Transverse colon (tissue), 4 donors: ENCODE measurements at regions not wholly inside any gene's neighbourhood (a gene's known extent, or its start where the extent isn't known, plus 50 kb on each side); places are given as distances from the start of the nearest gene placed in this dataset.

Experiments
- DNase-seq: peaks from one replicate; pipeline ENCODE4 v3.0.0-alpha.2; 2019
- H3K27ac ChIP-seq, 4 donors: fragments of 200-600 bp; sonication (generic); 2 replicates each; pipeline ENCODE4 v1.5.1; 2016 to 2018; ENCODE audit warnings: inconsistent platforms in 4 of 4
- H3K27me3 ChIP-seq: fragments of 200-600 bp; sonication (generic); 2 replicates; pipeline ENCODE4 v1.5.1; 2017; ENCODE audit warnings: inconsistent platforms
- H3K36me3 ChIP-seq, 4 donors: fragments of 200-600 bp; sonication (generic); 2 replicates each; pipeline ENCODE4 v1.5.1; 2017 to 2019; ENCODE audit warnings: inconsistent platforms in 4 of 4
- H3K4me1 ChIP-seq, 4 donors: fragments of 200-600 bp; sonication (generic); 2 replicates each; pipeline ENCODE4 v1.5.1; 2017 to 2020; ENCODE audit warnings: inconsistent platforms in 4 of 4
- H3K4me3 ChIP-seq, 4 donors: fragments of 200-600 bp; sonication (generic); 1 replicate in 1 of 4; 2 replicates in 3 of 4; pipeline versions ENCODE4 v1.5.1 to v1.6.1; 2017 to 2019; ENCODE audit warnings: inconsistent platforms in 4 of 4
- H3K9me3 ChIP-seq, 2 donors: fragments of 200-600 bp; sonication (generic); 2 replicates each; pipeline ENCODE4 v1.5.1; 2017 to 2019; ENCODE audit warnings: inconsistent platforms in 2 of 2
- CTCF ChIP-seq, 5 experiments: fragments of 200-600 bp in 3 of 5; fragments of 450-650 bp in 2 of 5; sonication (generic) in 3 of 5; IDR thresholded peaks; 1 replicate in 2 of 5; 2 replicates in 3 of 5; pipeline ENCODE4 v1.5.1; 2016 to 2017; ENCODE audit warnings: antibody characterized with exemption in 5 of 5, inconsistent platforms in 3 of 5, mild to moderate bottlenecking in 2 of 5, moderate library complexity in 1 of 5
- EP300 ChIP-seq: sonication (generic); formaldehyde crosslinking; IDR thresholded peaks from one replicate; pipeline ENCODE4 v1.6.1; 2017; ENCODE audit warnings: antibody characterized with exemption, low read depth
- POLR2A ChIP-seq: fragments of 450-650 bp; IDR thresholded peaks from one replicate; pipeline ENCODE4 v1.6.1; 2016; ENCODE audit warnings: antibody characterized with exemption, mild to moderate bottlenecking, moderate library complexity
- POLR2AphosphoS5 ChIP-seq, 3 donors: sonication (generic); formaldehyde crosslinking; IDR thresholded peaks; one replicate each; pipeline ENCODE4 v1.6.1; 2016; ENCODE audit warnings: antibody characterized with exemption in 3 of 3
- WGBS, 2 donors: methylation state at CpG; one replicate each; pipeline ENCODE4 v1.1.5; 2018; ENCODE audit warnings: low coverage in 1 of 2; 5-methylcytosine and 5-hydroxymethylcytosine counted together
- in situ Hi-C, 4 donors: fragments of 200-750 bp; cut with MboI; loops; one replicate each; pipeline versions ENCODE4 v1.15.0 to v1.15.1; 2017; ENCODE audit warnings: low sequenced_read_pairs in 3 of 4, low pct_ligation_motif_present in 1 of 4, low pct_unique_long_range_greater_than_20kb in 1 of 4
- intact Hi-C: fragments of 100-400 bp; cut with DNase I; formaldehyde crosslinking; loops from one replicate; pipeline ENCODE4 v1.15.1; 2023; ENCODE audit warnings: low total_unique reads

GRCh38 chr17:15124264-15124595 lies 140.9 kb downstream of the PMP22 start:
- Histone ChIP-seq H3K27me3 (peaks cover 22% of the 10 kb centered on the region), H3K36me3 (no peaks in the 10 kb centered on the region), H3K27ac (no peak overlapping the region), H3K4me1 (no peaks in the 10 kb centered on the region), H3K4me3 (no peak overlapping the region), H3K9me3 (no peaks in the 10 kb centered on the region)
- no peak for TF ChIP-seq POLR2A
- TF ChIP-seq EP300, result no peak
- TF ChIP-seq CTCF (IDR thresholded peaks at IDR 0.05), result no peak
- TF ChIP-seq POLR2AphosphoS5 (IDR thresholded peaks at IDR 0.05), result no peak
- intact Hi-C loops (no loop called here), in situ Hi-C loops (no loop called here)
- WGBS, 2 donors, result 53 to 57% methylated on average over 2 of the region's 2 CpGs
- no peak for DNase-seq

GRCh38 chr17:15123593-15124263 lies 141.4 kb downstream of the PMP22 start:
- TF ChIP-seq EP300 (no peak), POLR2A (no peak), POLR2AphosphoS5 (IDR thresholded peaks at IDR 0.05) (no peak), CTCF (IDR thresholded peaks at IDR 0.05) (no peak)
- intact Hi-C loops (no loop called here), in situ Hi-C loops (no loop called here)
- H3K36me3 ChIP-seq, result no peaks in the 10 kb centered on the region
- H3K27ac ChIP-seq, result no peak overlapping the region
- H3K9me3 ChIP-seq, result no peaks in the 10 kb centered on the region
- 40 to 78% methylated on average over 1 to 5 of the region's 5 CpGs for WGBS, 2 donors
- DNase-seq, result no peak
- H3K27me3 ChIP-seq, result peaks cover 22% of the 10 kb centered on the region
- no peaks in the 10 kb centered on the region for H3K4me1 ChIP-seq
- H3K4me3 ChIP-seq, result no peak overlapping the region

GRCh38 chr17:15122857-15123256 lies 142.3 kb downstream of the PMP22 start:
- in situ Hi-C loops, result no loop called here
- 46 to 57% methylated on average over 4 of the region's 4 CpGs for WGBS, 2 donors
- intact Hi-C loops, result no loop called here
- Histone ChIP-seq H3K9me3 (no peaks in the 10 kb centered on the region), H3K27ac (no peak overlapping the region), H3K4me1 (no peaks in the 10 kb centered on the region), H3K4me3 (no peak overlapping the region), H3K27me3 (peaks cover 22% of the 10 kb centered on the region), H3K36me3 (no peaks in the 10 kb centered on the region)
- TF ChIP-seq CTCF (IDR thresholded peaks at IDR 0.05) (no peak), POLR2AphosphoS5 (IDR thresholded peaks at IDR 0.05) (no peak), POLR2A (no peak)
- no peak for DNase-seq

- peaks cover 22% of the 10 kb centered on the region for H3K27me3 ChIP-seq
- intact Hi-C loops, result no loop called here
- 67 to 87% methylated on average over 2 of the region's 2 CpGs for WGBS, 2 donors
- H3K4me1 ChIP-seq, result no peaks in the 10 kb centered on the region
- TF ChIP-seq EP300 (no peak), POLR2AphosphoS5 (IDR thresholded peaks at IDR 0.05) (no peak), CTCF (IDR thresholded peaks at IDR 0.05) (no peak), POLR2A (no peak)
- in situ Hi-C loops, result no loop called here
- no peak overlapping the region for H3K27ac ChIP-seq
- H3K4me3 ChIP-seq, result no peak overlapping the region
- no peaks in the 10 kb centered on the region for H3K36me3 ChIP-seq
- H3K9me3 ChIP-seq, result no peaks in the 10 kb centered on the region
- DNase-seq, result no peak
These were observed 143.7 kb downstream of the PMP22 start for GRCh38 chr17:15121426-15121825.
